HEK293 (cell line): ENCODE measurements at regions not wholly inside any gene's neighbourhood (a gene's known extent, or its start where the extent isn't known, plus 50 kb on each side); places are given as distances from the start of the nearest gene placed in this dataset.

Experiments
- BCL6B ChIP-seq: fragments of 450-650 bp; formaldehyde crosslinking; IDR thresholded peaks from 2 replicates; pipeline ENCODE4 v1.5.1; 2017; ENCODE audit warnings: missing biosample characterization, missing genetic modification characterization
- CTCF ChIP-seq: fragments of 450-650 bp; formaldehyde crosslinking; IDR thresholded peaks from 2 replicates; pipeline ENCODE4 v1.5.1; 2016; ENCODE audit warnings: missing biosample characterization, missing genetic modification characterization
- GLI2 ChIP-seq: fragments of 450-650 bp; formaldehyde crosslinking; IDR thresholded peaks from 2 replicates; pipeline ENCODE4; 2017; ENCODE audit warnings: missing biosample characterization, missing genetic modification characterization, low read depth, borderline replicate concordance
- PATZ1 ChIP-seq: fragments of 450-650 bp; formaldehyde crosslinking; IDR thresholded peaks from 2 replicates; pipeline ENCODE4 v1.5.1; 2016; ENCODE audit warnings: missing biosample characterization, missing genetic modification characterization
- REST ChIP-seq: fragments of 450-650 bp; formaldehyde crosslinking; IDR thresholded peaks from 2 replicates; pipeline ENCODE4 v1.5.1; 2016; ENCODE audit warnings: missing biosample characterization, missing genetic modification characterization
- ZNF121 ChIP-seq: fragments of 450-650 bp; formaldehyde crosslinking; IDR thresholded peaks from 2 replicates; pipeline ENCODE4 v1.5.1; 2016; ENCODE audit warnings: missing biosample characterization, missing genetic modification characterization
- ZNF133 ChIP-seq: fragments of 450-650 bp; formaldehyde crosslinking; IDR thresholded peaks from 2 replicates; pipeline ENCODE4 v1.5.1; 2016; ENCODE audit warnings: missing biosample characterization, missing genetic modification characterization
- ZNF175 ChIP-seq: fragments of 450-650 bp; formaldehyde crosslinking; IDR thresholded peaks from 2 replicates; pipeline ENCODE4 v1.5.1; 2016; ENCODE audit warnings: missing biosample characterization, missing genetic modification characterization
- ZNF274 ChIP-seq, 2 experiments: fragments of 200-500 bp in 1 of 2; fragments of 450-650 bp in 1 of 2; sonication (Bioruptor generic) in 1 of 2; formaldehyde crosslinking in 1 of 2; IDR thresholded peaks; 2 replicates each; pipeline versions ENCODE4 v1.5.1 to v1.6.1; 2014 to 2016; ENCODE audit warnings: borderline replicate concordance in 1 of 2, inconsistent platforms in 1 of 2, low read length in 1 of 2, missing biosample characterization in 1 of 2, missing genetic modification characterization in 1 of 2
- ZNF341 ChIP-seq: fragments of 450-650 bp; formaldehyde crosslinking; IDR thresholded peaks from 2 replicates; pipeline ENCODE4; 2016; ENCODE audit warnings: low read depth, missing biosample characterization, missing genetic modification characterization
- ZNF362 ChIP-seq: fragments of 450-650 bp; formaldehyde crosslinking; IDR thresholded peaks from 2 replicates; pipeline ENCODE4 v1.5.1; 2016; ENCODE audit warnings: missing biosample characterization, missing genetic modification characterization
- ZNF394 ChIP-seq: fragments of 450-650 bp; formaldehyde crosslinking; IDR thresholded peaks from 2 replicates; pipeline ENCODE4 v1.5.1; 2016; ENCODE audit warnings: missing biosample characterization, missing genetic modification characterization, mild to moderate bottlenecking, moderate library complexity, borderline replicate concordance
- ZNF513 ChIP-seq: fragments of 450-650 bp; IDR thresholded peaks from 2 replicates; pipeline ENCODE4 v1.5.1; 2018; ENCODE audit warnings: missing biosample characterization, missing genetic modification characterization

GRCh38 chr1:13911697-13912619 is 212.0 kb downstream of the PRDM2 start:
- no peak for TF ChIP-seq ZNF274 (IDR thresholded peaks at IDR 0.05; ENCODE audit: low read length)
- TF ChIP-seq ZNF274 (tag by site-specific recombination; IDR thresholded peaks at IDR 0.05; ENCODE audit: borderline replicate concordance) = no peak
- TF ChIP-seq CTCF (tag by site-specific recombination) = no peak
- TF ChIP-seq BCL6B (tag by site-specific recombination) = no peak
- no peak for TF ChIP-seq ZNF341 (tag by site-specific recombination)
- TF ChIP-seq ZNF121 = no peak
- no peak for TF ChIP-seq REST (tag by site-specific recombination)
- TF ChIP-seq GLI2 = no peak
- no peak for TF ChIP-seq ZNF513 (tag by site-specific recombination)
- no peak for TF ChIP-seq ZNF362 (tag by site-specific recombination)
- TF ChIP-seq ZNF394 = no peak
- TF ChIP-seq ZNF133 (tag by site-specific recombination) = no peak
- TF ChIP-seq ZNF175 (tag by site-specific recombination) = no peak
- no peak for TF ChIP-seq PATZ1 (tag by site-specific recombination)
